GM21526 (cell line): ENCODE measurements at regions not wholly inside any gene's neighbourhood (a gene's known extent, or its start where the extent isn't known, plus 50 kb on each side); places are given as distances from the start of the nearest gene placed in this dataset.

Experiments
- ATAC-seq: cut with Tn5 transposase; IDR thresholded peaks from one replicate; pipeline ENCODE4 v1.9.1; 2021; ENCODE audit warnings: moderate library complexity; ENCODE audit not compliant: unreplicated experiment, low FRiP score

DNA sequence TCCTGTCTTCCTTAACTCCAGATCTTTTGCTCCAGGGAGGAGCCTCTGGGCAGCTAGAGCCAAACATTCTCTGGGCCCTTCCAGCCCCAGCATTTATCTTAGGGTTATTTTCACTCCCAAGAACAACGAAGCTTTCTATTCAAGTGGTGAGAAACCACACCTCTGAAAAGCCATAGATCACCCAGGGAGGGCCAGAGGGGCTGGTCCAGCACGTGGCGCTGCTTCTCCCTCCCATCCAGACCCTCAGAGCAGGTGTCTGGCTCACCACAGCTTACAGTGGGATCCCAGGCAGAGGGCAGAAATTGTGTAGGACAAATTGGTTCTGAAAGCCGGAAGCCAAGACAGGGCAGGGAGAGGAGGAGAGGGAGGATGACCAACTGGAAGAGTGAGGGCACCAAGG is 74.0 kb upstream of the PKDCC start:
- no peak for ATAC-seq

DNA sequence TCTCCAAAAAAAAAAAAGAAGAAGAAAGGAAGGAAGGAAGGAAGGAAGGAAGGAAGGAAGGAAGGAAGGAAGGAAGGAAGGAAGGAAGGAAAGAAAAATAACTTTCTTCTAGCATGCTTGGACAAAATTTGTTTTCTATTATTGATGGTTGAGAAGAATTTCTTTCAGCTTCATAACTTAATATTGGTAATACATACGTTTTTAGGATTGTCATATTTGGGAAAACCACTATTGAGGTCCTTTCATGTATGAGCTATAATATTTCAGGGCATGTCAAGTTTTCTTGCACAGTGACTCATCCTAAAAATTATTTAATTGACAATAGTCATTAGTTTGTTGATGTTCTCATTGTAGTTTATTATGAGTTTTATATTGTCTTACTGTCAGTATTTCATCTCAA is 66.4 kb upstream of the PKDCC start:
- no peak for ATAC-seq

DNA sequence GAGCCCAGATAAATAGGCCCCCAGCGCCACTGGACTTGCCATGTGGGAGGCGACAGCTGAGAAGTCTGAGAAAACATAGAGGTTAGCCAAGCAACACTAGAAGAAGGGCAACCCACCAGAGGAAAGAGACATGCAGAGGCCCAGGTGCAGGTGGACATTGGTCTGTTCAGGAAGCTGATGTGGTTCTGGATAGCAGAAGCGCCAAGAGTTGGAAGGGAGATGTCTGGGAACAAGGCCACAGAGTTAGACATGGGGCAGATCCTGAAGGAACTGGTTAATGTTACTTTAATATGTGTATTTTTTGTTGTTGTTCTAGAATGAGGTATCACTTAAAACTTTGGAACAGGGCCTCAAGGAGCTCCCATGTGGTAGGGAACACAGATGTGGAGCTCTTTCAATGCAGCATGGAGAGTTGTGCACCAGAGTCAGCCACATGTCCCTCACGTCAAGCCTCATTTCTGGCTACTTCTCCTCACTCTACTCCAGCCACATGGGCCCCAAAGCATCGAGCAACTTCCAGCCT is 62.2 kb upstream of the PKDCC start:
- ATAC-seq: no peak

DNA sequence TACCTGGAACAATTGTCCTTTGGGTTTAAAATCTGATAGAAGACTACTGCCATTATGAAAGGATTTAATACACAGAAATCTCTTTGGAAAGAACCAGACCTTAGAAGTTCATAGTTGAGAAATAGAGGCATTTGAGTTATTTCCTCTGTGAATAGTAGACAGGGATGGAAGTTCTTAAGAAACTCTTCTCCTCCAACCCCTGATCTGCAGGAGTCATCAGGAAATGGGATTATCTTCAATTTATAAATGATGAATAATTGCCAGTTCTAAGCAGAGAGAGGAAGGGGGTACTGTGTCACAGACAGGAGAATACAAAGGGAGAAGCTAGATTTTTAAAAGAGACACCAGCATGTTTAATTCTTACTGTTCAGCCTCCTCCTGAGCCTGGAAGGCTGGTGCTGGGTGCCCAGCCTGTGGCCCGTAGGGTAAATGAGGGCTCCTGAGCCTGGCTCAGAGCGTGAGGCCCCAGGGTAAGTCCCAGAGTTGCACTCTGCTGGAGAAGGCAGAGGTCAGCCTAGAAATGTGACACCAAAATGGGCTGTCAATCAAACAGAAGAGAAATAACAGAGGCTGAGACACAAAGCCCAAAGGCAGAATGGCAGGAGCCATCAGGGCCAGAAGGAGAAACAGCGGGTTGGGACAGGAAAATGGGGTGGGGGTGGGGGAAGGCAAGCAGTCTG is 58.2 kb upstream of the PKDCC start:
- no peak for ATAC-seq

DNA sequence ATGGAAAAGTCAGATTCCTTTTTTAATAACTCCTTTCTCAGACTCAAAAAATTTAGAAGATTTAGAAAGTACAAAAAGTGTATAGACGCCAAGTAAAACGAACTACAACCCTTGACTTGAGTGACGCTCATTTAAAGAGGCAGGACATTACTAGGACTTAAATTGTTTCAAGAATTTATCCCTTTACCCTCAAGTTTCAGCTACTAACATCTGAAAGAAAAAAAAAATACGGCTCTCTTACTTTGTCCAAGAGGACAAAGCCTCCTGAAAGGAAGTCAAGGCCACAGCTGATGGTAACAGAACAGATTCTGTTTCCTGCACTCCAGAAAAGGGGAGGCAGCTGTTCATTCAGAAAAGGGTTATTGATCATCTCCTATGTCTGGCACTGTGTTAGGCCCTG is 57.6 kb upstream of the PKDCC start:
- ATAC-seq: no peak

DNA sequence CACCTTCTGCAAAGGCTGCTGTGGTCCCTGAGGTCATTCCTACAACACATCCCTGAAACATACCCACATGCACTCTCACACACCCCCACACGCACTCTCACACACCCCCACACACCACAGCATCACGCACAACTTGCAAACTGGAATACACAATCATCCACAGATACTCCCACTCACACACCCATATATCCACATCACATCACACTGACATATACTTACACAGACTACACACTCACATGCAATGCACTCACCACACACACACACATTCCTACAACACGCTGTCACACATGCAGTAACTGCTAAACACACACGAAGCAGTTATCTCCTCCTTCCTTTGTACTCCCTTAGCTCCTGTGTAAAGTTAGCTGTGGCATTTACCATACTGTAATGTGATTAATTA is 57.1 kb upstream of the PKDCC start:
- no peak for ATAC-seq

DNA sequence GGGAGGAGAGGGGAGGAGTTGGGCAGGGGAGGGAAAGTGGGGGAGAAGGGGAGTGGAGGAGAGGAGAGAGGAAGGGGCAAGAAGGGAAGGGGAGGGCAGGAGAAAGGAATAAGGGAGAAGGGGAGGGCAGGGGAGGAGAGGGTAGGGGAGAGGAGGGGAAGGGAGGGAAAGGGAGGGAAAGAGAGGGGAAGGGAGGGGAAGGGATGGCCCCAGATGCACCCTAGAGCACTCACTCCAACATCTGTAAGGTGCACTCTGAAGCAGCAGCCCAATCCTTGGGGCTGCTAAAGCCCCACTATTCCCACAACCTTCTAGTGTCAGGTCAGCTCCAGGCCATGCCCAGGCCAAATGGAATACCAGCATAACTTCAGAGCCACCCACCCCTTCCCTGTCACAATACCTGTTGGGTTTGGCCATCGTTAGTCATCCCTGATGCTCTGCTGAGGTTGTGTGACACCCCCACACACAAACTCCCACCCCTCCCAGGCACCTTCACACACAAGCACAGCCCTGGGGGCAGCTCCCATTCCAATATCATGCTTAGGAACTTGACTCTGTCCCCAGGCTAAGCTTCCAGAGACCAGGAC is 55.7 kb upstream of the PKDCC start:
- ATAC-seq: no peak

DNA sequence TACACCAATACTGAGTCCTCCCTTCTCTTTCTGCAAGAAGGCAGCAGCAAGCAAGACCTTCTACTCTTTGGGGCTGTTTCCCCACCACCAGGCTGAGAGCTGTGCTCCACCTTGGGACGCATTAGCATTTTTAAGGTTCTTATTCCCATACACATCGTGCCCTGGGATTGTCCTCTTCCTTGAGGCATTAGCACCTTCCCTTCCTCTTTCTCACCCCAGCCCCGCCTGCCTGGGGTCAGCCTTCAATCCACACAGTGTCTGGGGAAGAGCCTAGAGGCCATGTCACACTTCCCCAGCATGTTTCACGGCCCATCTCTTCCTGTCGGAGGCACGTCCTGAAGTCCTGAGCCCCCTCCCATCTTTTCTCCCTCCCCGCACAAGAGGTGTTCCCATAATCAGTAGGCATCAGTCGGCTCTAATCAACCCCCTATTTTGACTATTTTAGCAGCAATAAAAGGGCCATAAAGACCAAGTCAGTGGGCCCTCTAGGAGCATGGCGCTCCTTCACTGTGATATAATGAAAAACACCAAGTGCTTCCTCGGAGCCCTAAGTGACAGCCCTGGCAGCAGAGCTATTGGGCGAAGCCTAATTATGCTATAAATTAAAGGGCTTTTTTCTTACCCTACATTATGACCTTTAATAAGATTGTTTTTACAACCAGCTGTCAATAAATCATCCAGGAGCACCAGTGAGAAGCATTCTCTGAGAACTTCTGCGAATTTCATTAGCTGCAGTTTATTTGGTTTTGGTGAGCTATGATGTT is 55.0 kb upstream of the PKDCC start:
- ATAC-seq: no peak

DNA sequence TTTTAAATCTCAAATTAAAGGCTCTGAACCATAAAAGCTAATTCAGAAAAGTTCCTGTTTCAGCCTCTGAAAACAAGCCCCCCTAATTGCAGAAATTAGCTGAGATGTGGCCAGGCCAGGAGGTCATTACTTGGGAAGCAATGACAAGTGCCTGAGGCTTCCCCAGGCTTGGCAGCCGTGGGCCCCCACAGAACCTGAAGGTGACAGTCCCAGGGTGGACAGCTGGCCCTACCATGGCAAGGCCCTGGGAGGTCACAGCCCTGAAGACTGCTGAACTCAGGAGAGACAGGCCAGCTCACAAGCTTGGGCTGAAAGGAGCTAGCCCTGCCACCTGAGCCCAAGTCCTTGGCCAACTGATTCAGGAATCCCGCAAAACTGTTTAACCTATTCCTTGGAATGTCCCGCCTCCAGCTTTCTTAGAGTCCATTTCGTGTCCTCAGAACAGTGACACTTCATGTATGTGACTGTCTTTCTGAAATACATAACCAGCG is 54.3 kb upstream of the PKDCC start:
- no peak for ATAC-seq

DNA sequence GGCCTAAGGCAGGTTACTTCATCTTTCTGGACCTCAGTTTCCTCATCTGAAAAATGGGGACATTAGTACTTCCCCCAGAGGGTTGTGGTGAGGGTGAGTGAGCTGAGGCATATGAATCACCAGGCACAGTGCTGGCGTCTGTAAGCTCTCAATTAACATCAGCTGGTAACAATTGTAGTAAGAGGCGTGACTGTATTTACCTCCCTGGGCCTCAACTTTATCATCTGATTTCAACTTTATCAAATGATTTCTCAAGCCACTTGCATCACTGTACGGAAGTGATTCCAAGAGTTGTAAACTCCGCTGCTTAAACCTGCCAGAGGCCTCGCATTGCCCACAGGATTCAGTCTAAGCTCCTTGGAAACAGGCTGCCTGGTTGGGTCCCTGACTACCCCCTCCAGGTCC is 53.6 kb upstream of the PKDCC start:
- ATAC-seq: no peak

DNA sequence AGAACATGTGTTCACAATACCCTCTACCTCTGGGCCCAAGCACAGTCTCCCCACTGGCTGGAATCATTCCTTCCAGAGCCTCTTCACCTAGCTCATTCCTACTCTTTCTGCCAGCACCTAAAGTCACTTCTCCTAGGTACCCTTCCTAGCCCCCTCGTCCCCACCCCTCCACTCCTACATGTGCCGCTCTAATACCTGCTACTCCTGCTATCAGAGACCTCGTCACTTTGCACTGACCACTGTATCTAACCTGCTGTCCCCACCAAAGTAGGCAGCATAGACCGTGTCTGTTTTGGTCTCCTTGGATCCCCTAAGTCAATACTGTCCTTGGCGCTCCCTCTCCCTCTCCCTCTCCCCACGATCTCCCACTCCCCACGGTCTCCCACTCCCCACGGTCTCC is 53.2 kb upstream of the PKDCC start:
- no peak for ATAC-seq

DNA sequence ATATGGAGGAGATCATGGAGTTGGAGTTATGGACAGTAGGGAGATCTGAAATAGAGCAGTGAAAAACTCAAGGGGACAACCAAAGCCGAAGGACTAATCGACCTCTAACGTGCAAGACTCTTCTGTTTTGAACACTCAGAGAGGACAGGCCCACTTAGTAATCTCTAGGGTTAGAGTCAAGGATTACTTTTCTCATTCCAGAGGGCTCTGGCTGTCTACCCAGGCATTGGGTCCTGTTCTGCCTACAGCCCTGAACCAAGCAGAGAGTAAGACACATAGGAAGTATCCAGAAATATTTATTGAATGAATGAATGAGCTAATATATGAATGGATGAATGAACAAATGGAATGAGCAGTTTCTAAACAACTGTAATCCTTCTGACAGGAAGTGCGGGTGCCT is 50.3 kb upstream of the PKDCC start:
- no peak for ATAC-seq
